ENCODE measurements at regions not wholly inside any gene's neighbourhood (a gene's known extent, or its start where the extent isn't known, plus 50 kb on each side); places are given as distances from the start of the nearest gene placed in this dataset.

- DNase-seq = no peak
- H3K27ac ChIP-seq (ENCODE audit: low read length) = peak overlapping the region; percentile 55
- H3K36me3 ChIP-seq (ENCODE audit: control insufficient read depth, insufficient read depth, low read length) = no peaks in the 10 kb centered on the region
- no peak overlapping the region for H3K4me3 ChIP-seq (ENCODE audit: low read length)
- no peaks in the 10 kb centered on the region for H3K9me3 ChIP-seq (ENCODE audit: control insufficient read depth, low read depth, low read length)
- H3K4me1 ChIP-seq (ENCODE audit: control insufficient read depth, insufficient read depth, low read length) = no peaks in the 10 kb centered on the region
- no peaks in the 10 kb centered on the region for H3K27me3 ChIP-seq (ENCODE audit: control insufficient read depth, insufficient read depth, low read length)
- 100% methylated on average over 1 of the region's 3 CpGs for WGBS (ENCODE audit: insufficient coverage, low lambda C conversion rate)
Observed at GRCh38 chr2:150097402-150097801, 390.1 kb downstream of the RND3 start.

- Histone ChIP-seq H3K4me3 (ENCODE audit: low read length) (no peak overlapping the region), H3K4me1 (ENCODE audit: control insufficient read depth, insufficient read depth, low read length) (no peaks in the 10 kb centered on the region), H3K27me3 (ENCODE audit: control insufficient read depth, insufficient read depth, low read length) (no peaks in the 10 kb centered on the region), H3K9me3 (ENCODE audit: control insufficient read depth, low read depth, low read length) (no peaks in the 10 kb centered on the region), H3K36me3 (ENCODE audit: control insufficient read depth, insufficient read depth, low read length) (no peaks in the 10 kb centered on the region), H3K27ac (ENCODE audit: low read length) (no peak overlapping the region)
- no peak for DNase-seq
- 73% methylated on average over 2 of the region's 3 CpGs for WGBS (ENCODE audit: insufficient coverage, low lambda C conversion rate)
Observed at GRCh38 chr2:150095361-150096095, 391.9 kb downstream of the RND3 start.

GRCh38 chr2:150091846-150092245 lies 395.6 kb downstream of the RND3 start:
- Histone ChIP-seq H3K4me3 (ENCODE audit: low read length) (no peak overlapping the region), H3K9me3 (ENCODE audit: control insufficient read depth, low read depth, low read length) (no peaks in the 10 kb centered on the region), H3K27me3 (ENCODE audit: control insufficient read depth, insufficient read depth, low read length) (no peaks in the 10 kb centered on the region), H3K4me1 (ENCODE audit: control insufficient read depth, insufficient read depth, low read length) (no peaks in the 10 kb centered on the region), H3K36me3 (ENCODE audit: control insufficient read depth, insufficient read depth, low read length) (no peaks in the 10 kb centered on the region), H3K27ac (ENCODE audit: low read length) (no peak overlapping the region)
- no peak for DNase-seq
- WGBS (ENCODE audit: insufficient coverage, low lambda C conversion rate) = no CpG with 5 or more reads among the region's 4 CpGs

GRCh38 chr2:150090031-150090430 lies 397.4 kb downstream of the RND3 start:
- no peak for DNase-seq
- no peaks in the 10 kb centered on the region for H3K27me3 ChIP-seq (ENCODE audit: control insufficient read depth, insufficient read depth, low read length)
- WGBS (ENCODE audit: insufficient coverage, low lambda C conversion rate) = no CpG with 5 or more reads among the region's 1 CpG
- H3K4me1 ChIP-seq (ENCODE audit: control insufficient read depth, insufficient read depth, low read length) = no peaks in the 10 kb centered on the region
- no peaks in the 10 kb centered on the region for H3K36me3 ChIP-seq (ENCODE audit: control insufficient read depth, insufficient read depth, low read length)
- H3K9me3 ChIP-seq (ENCODE audit: control insufficient read depth, low read depth, low read length) = no peaks in the 10 kb centered on the region
- no peak overlapping the region for H3K4me3 ChIP-seq (ENCODE audit: low read length)
- no peak overlapping the region for H3K27ac ChIP-seq (ENCODE audit: low read length)

- no peaks in the 10 kb centered on the region for H3K27me3 ChIP-seq (ENCODE audit: control insufficient read depth, insufficient read depth, low read length)
- no peak overlapping the region for H3K4me3 ChIP-seq (ENCODE audit: low read length)
- no peak overlapping the region for H3K27ac ChIP-seq (ENCODE audit: low read length)
- H3K9me3 ChIP-seq (ENCODE audit: control insufficient read depth, low read depth, low read length) = no peaks in the 10 kb centered on the region
- no peaks in the 10 kb centered on the region for H3K36me3 ChIP-seq (ENCODE audit: control insufficient read depth, insufficient read depth, low read length)
- no peaks in the 10 kb centered on the region for H3K4me1 ChIP-seq (ENCODE audit: control insufficient read depth, insufficient read depth, low read length)
- no peak for DNase-seq
- 47% methylated on average over 3 of the region's 3 CpGs for WGBS (ENCODE audit: insufficient coverage, low lambda C conversion rate)
Observed at GRCh38 chr2:150088538-150088937, 398.9 kb downstream of the RND3 start.

- Histone ChIP-seq H3K27me3 (ENCODE audit: control insufficient read depth, insufficient read depth, low read length) (no peaks in the 10 kb centered on the region), H3K27ac (ENCODE audit: low read length) (no peak overlapping the region), H3K4me3 (ENCODE audit: low read length) (no peak overlapping the region), H3K4me1 (ENCODE audit: control insufficient read depth, insufficient read depth, low read length) (no peaks in the 10 kb centered on the region), H3K36me3 (ENCODE audit: control insufficient read depth, insufficient read depth, low read length) (no peaks in the 10 kb centered on the region), H3K9me3 (ENCODE audit: control insufficient read depth, low read depth, low read length) (no peaks in the 10 kb centered on the region)
- WGBS (ENCODE audit: insufficient coverage, low lambda C conversion rate) = 100% methylated on average over 1 of the region's 2 CpGs
- DNase-seq = no peak
Observed at GRCh38 chr2:150085478-150085877, 402.0 kb downstream of the RND3 start.

GRCh38 chr2:150081775-150082481 lies 405.5 kb downstream of the RND3 start:
- Histone ChIP-seq H3K4me3 (ENCODE audit: low read length) (no peak overlapping the region), H3K36me3 (ENCODE audit: control insufficient read depth, insufficient read depth, low read length) (no peaks in the 10 kb centered on the region), H3K9me3 (ENCODE audit: control insufficient read depth, low read depth, low read length) (no peaks in the 10 kb centered on the region), H3K4me1 (ENCODE audit: control insufficient read depth, insufficient read depth, low read length) (no peaks in the 10 kb centered on the region), H3K27ac (ENCODE audit: low read length) (peak overlapping the region; percentile 3), H3K27me3 (ENCODE audit: control insufficient read depth, insufficient read depth, low read length) (no peaks in the 10 kb centered on the region)
- DNase-seq = peak; percentile 8 to 22
- no CpG with 5 or more reads among the region's 4 CpGs for WGBS (ENCODE audit: insufficient coverage, low lambda C conversion rate)

- no peaks in the 10 kb centered on the region for H3K4me1 ChIP-seq (ENCODE audit: control insufficient read depth, insufficient read depth, low read length)
- no peaks in the 10 kb centered on the region for H3K36me3 ChIP-seq (ENCODE audit: control insufficient read depth, insufficient read depth, low read length)
- WGBS (ENCODE audit: insufficient coverage, low lambda C conversion rate) = no CpG with 5 or more reads among the region's 1 CpG
- DNase-seq = no peak
- H3K27me3 ChIP-seq (ENCODE audit: control insufficient read depth, insufficient read depth, low read length) = no peaks in the 10 kb centered on the region
- no peak overlapping the region for H3K27ac ChIP-seq (ENCODE audit: low read length)
- H3K4me3 ChIP-seq (ENCODE audit: low read length) = no peak overlapping the region
- H3K9me3 ChIP-seq (ENCODE audit: control insufficient read depth, low read depth, low read length) = no peaks in the 10 kb centered on the region
Observed at GRCh38 chr2:150076281-150076680, 411.2 kb downstream of the RND3 start.

- Histone ChIP-seq H3K9me3 (ENCODE audit: control insufficient read depth, low read depth, low read length) (no peaks in the 10 kb centered on the region), H3K4me3 (ENCODE audit: low read length) (no peak overlapping the region), H3K36me3 (ENCODE audit: control insufficient read depth, insufficient read depth, low read length) (no peaks in the 10 kb centered on the region), H3K27me3 (ENCODE audit: control insufficient read depth, insufficient read depth, low read length) (no peaks in the 10 kb centered on the region), H3K4me1 (ENCODE audit: control insufficient read depth, insufficient read depth, low read length) (no peaks in the 10 kb centered on the region), H3K27ac (ENCODE audit: low read length) (no peak overlapping the region)
- WGBS (ENCODE audit: insufficient coverage, low lambda C conversion rate) = no CpG with 5 or more reads among the region's 2 CpGs
- no peak for DNase-seq
Observed at GRCh38 chr2:150075831-150076230, 411.6 kb downstream of the RND3 start.

GRCh38 chr2:150066490-150066889 lies 421.0 kb downstream of the RND3 start:
- H3K4me3 ChIP-seq (ENCODE audit: low read length) = no peak overlapping the region
- DNase-seq = no peak
- no peaks in the 10 kb centered on the region for H3K9me3 ChIP-seq (ENCODE audit: control insufficient read depth, low read depth, low read length)
- H3K4me1 ChIP-seq (ENCODE audit: control insufficient read depth, insufficient read depth, low read length) = no peaks in the 10 kb centered on the region
- H3K27me3 ChIP-seq (ENCODE audit: control insufficient read depth, insufficient read depth, low read length) = no peaks in the 10 kb centered on the region
- no peaks in the 10 kb centered on the region for H3K36me3 ChIP-seq (ENCODE audit: control insufficient read depth, insufficient read depth, low read length)
- H3K27ac ChIP-seq (ENCODE audit: low read length) = no peak overlapping the region
- no CpG with 5 or more reads among the region's 1 CpG for WGBS (ENCODE audit: insufficient coverage, low lambda C conversion rate)
